Endothelial cell (in vitro differentiated cells): ENCODE measurements at regions not wholly inside any gene's neighbourhood (a gene's known extent, or its start where the extent isn't known, plus 50 kb on each side); places are given as distances from the start of the nearest gene placed in this dataset.

Experiments used
- DNase-seq: peaks from one replicate; pipeline ENCODE4 v3.0.0; 2021; ENCODE audit warnings: low spot score
- H3K27ac Mint-ChIP-seq: one replicate; pipeline ENCODE4 v1.8.0; 2021; ENCODE audit warnings: mixed read lengths, inconsistent platforms; ENCODE audit not compliant: unreplicated experiment
- H3K27me3 Mint-ChIP-seq: one replicate; pipeline ENCODE4 v1.8.0; 2021; ENCODE audit warnings: mild to moderate bottlenecking, moderate library complexity, mixed read lengths, inconsistent platforms; ENCODE audit not compliant: unreplicated experiment
- H3K36me3 Mint-ChIP-seq: one replicate; pipeline ENCODE4 v1.8.0; 2021; ENCODE audit warnings: mild to moderate bottlenecking, low read depth, mixed read lengths, inconsistent platforms; ENCODE audit not compliant: unreplicated experiment
- H3K4me1 Mint-ChIP-seq: one replicate; pipeline ENCODE4 v1.8.0; 2021; ENCODE audit warnings: mild to moderate bottlenecking, mixed read lengths, inconsistent platforms; ENCODE audit not compliant: unreplicated experiment
- H3K4me3 Mint-ChIP-seq: one replicate; pipeline ENCODE4 v1.8.0; 2021; ENCODE audit warnings: mild to moderate bottlenecking, mixed read lengths, inconsistent platforms; ENCODE audit not compliant: unreplicated experiment
- H3K9me3 Mint-ChIP-seq: one replicate; pipeline ENCODE4 v1.8.0; 2021; ENCODE audit warnings: mixed read lengths, inconsistent platforms; ENCODE audit not compliant: unreplicated experiment
- TF ChIP-seq, protein P1 (sequence below): fragments of 200-600 bp; sonication (generic); IDR thresholded peaks from one replicate; pipeline ENCODE4 v1.5.0; 2021; ENCODE audit warnings: antibody characterized with exemption; ENCODE audit not compliant: unreplicated experiment

DNA sequence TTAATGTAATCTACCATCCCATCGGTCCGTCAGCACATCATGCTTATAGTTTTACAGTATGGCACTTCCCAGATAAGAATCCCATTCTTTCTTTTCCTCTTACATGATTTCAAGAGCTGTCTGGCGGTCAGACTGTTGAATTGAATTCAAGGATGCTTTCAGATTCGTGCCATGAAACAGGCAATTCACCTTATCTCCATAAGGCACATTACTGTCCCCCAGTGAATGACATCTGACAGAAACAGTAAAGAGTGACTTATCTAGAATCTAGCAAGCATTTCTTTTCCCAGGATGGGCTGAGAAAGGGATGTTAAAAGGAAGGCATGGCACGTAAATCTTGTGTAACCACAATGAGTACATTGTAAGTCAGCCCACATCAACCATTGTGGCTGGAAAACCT, 61.1 kb upstream of the SEM1 start:
- no peaks in the 10 kb centered on the region for H3K4me1 Mint-ChIP-seq
- H3K27me3 Mint-ChIP-seq = no peaks in the 10 kb centered on the region
- TF ChIP-seq, protein P1, sequence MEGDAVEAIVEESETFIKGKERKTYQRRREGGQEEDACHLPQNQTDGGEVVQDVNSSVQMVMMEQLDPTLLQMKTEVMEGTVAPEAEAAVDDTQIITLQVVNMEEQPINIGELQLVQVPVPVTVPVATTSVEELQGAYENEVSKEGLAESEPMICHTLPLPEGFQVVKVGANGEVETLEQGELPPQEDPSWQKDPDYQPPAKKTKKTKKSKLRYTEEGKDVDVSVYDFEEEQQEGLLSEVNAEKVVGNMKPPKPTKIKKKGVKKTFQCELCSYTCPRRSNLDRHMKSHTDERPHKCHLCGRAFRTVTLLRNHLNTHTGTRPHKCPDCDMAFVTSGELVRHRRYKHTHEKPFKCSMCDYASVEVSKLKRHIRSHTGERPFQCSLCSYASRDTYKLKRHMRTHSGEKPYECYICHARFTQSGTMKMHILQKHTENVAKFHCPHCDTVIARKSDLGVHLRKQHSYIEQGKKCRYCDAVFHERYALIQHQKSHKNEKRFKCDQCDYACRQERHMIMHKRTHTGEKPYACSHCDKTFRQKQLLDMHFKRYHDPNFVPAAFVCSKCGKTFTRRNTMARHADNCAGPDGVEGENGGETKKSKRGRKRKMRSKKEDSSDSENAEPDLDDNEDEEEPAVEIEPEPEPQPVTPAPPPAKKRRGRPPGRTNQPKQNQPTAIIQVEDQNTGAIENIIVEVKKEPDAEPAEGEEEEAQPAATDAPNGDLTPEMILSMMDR = no peak
- no peak overlapping the region for H3K27ac Mint-ChIP-seq
- no peak for DNase-seq
- no peak overlapping the region for H3K4me3 Mint-ChIP-seq
- no peaks in the 10 kb centered on the region for H3K9me3 Mint-ChIP-seq
- H3K36me3 Mint-ChIP-seq = peaks cover 3% of the 10 kb centered on the region

GRCh38 chr7:96772139-96772694, 62.6 kb upstream of the SEM1 start:
- Mint-ChIP-seq H3K36me3 (peaks cover 3% of the 10 kb centered on the region), H3K9me3 (no peaks in the 10 kb centered on the region), H3K27ac (no peak overlapping the region), H3K4me3 (no peak overlapping the region), H3K27me3 (no peaks in the 10 kb centered on the region), H3K4me1 (no peaks in the 10 kb centered on the region)
- no peak for DNase-seq
- TF ChIP-seq, protein P1 = no peak

DNA sequence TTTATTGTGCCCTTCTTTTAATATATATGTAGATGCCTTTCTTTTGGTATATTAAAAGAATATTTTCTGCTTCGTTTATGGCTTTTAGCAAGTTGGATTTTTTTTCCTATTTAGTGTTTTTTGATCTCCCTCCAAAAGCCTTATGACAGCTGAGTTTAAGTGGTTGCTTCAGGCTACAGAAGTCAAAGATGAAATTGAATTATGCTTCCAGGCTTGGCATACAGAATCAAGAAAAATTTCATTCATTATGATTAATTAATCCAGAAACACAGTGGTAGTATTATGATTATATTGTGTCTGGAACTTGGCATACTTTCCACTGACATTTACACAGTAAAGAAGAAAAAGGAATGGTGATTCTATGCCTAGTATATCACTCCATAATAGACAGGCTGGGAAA, 63.8 kb upstream of the SEM1 start:
- Mint-ChIP-seq H3K4me3 (no peak overlapping the region), H3K9me3 (no peaks in the 10 kb centered on the region), H3K27ac (no peak overlapping the region), H3K36me3 (peaks cover 3% of the 10 kb centered on the region), H3K4me1 (no peaks in the 10 kb centered on the region), H3K27me3 (no peaks in the 10 kb centered on the region)
- TF ChIP-seq, protein P1 = no peak
- DNase-seq = no peak

- H3K4me1 Mint-ChIP-seq = no peaks in the 10 kb centered on the region
- TF ChIP-seq, protein P1 = no peak
- no peak for DNase-seq
- H3K9me3 Mint-ChIP-seq = no peaks in the 10 kb centered on the region
- no peak overlapping the region for H3K27ac Mint-ChIP-seq
- H3K36me3 Mint-ChIP-seq = peaks cover under 1% of the 10 kb centered on the region
- H3K4me3 Mint-ChIP-seq = no peak overlapping the region
- no peaks in the 10 kb centered on the region for H3K27me3 Mint-ChIP-seq
Observed at GRCh38 chr7:96774358-96774757, 64.7 kb upstream of the SEM1 start.

DNA sequence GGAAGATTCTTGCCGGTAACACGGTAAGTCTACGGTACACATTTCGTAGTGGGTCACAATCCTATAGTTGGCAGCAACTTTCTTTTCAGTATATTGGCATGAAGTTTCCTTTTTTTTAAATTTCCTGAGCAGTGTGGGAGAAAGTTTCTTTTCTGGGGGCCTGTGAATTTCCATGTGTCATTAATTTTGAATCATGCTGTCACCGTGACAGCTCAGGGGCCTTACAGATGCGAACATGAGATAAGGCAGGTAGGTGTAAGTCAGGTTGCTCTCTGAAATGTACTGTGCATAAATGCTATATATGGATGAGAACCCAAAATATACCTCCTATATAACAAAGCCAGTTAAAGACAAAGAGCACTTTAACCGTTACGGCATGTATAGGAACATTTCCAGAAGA, 65.4 kb upstream of the SEM1 start:
- H3K36me3 Mint-ChIP-seq = no peaks in the 10 kb centered on the region
- no peak overlapping the region for H3K4me3 Mint-ChIP-seq

More for the DNA sequence above, 65.4 kb upstream of the SEM1 start:
- Mint-ChIP-seq H3K27me3 (no peaks in the 10 kb centered on the region), H3K27ac (no peak overlapping the region), H3K9me3 (no peaks in the 10 kb centered on the region), H3K4me1 (no peaks in the 10 kb centered on the region)
- DNase-seq = no peak
- TF ChIP-seq, protein P1 = no peak
